ENCODE measurements at regions not wholly inside any gene's neighbourhood (a gene's known extent, or its start where the extent isn't known, plus 50 kb on each side); places are given as distances from the start of the nearest gene placed in this dataset.

GRCh38 chr1:21365036-21365435, 74.8 kb upstream of the ECE1 start:
- intact Hi-C loops (cut with micrococcal nuclease) = no loop called here
- no peak overlapping the region for H3K27ac Mint-ChIP-seq
- DNase-seq (ENCODE audit: low spot score) = no peak
- H3K4me1 Mint-ChIP-seq (ENCODE audit: low read depth) = peaks cover 9% of the 10 kb centered on the region
- no peaks in the 10 kb centered on the region for H3K27me3 Mint-ChIP-seq (ENCODE audit: insufficient read depth)
- no peaks in the 10 kb centered on the region for H3K9me3 Mint-ChIP-seq
- H3K4me3 Mint-ChIP-seq = no peak overlapping the region
- no peaks in the 10 kb centered on the region for H3K36me3 Mint-ChIP-seq (ENCODE audit: low read depth)

GRCh38 chr1:21362096-21362495, 71.8 kb upstream of the ECE1 start:
- no peak for DNase-seq (ENCODE audit: low spot score)
- Mint-ChIP-seq H3K4me3 (no peak overlapping the region), H3K9me3 (no peaks in the 10 kb centered on the region), H3K36me3 (ENCODE audit: low read depth) (no peaks in the 10 kb centered on the region), H3K27ac (no peak overlapping the region), H3K4me1 (ENCODE audit: low read depth) (no peaks in the 10 kb centered on the region), H3K27me3 (ENCODE audit: insufficient read depth) (peaks cover 7% of the 10 kb centered on the region)
- intact Hi-C loops (cut with micrococcal nuclease) = loop anchor here (2.0 kb wide), 1 partner anchor 37 kb away; no protein-coding TSS in a partner anchor

- Mint-ChIP-seq H3K36me3 (ENCODE audit: low read depth) (no peaks in the 10 kb centered on the region), H3K9me3 (no peaks in the 10 kb centered on the region), H3K27me3 (ENCODE audit: insufficient read depth) (peaks cover 8% of the 10 kb centered on the region), H3K4me1 (ENCODE audit: low read depth) (peaks cover under 1% of the 10 kb centered on the region), H3K4me3 (no peak overlapping the region), H3K27ac (no peak overlapping the region)
- DNase-seq (ENCODE audit: low spot score) = no peak
- intact Hi-C loops (cut with micrococcal nuclease) = no loop called here
These were observed 71.2 kb upstream of the ECE1 start for GRCh38 chr1:21361506-21361905.

GRCh38 chr1:21357161-21357560, 66.9 kb upstream of the ECE1 start:
- Mint-ChIP-seq H3K27me3 (ENCODE audit: insufficient read depth) (peaks cover 11% of the 10 kb centered on the region), H3K27ac (no peak overlapping the region), H3K4me3 (no peak overlapping the region), H3K36me3 (ENCODE audit: low read depth) (no peaks in the 10 kb centered on the region), H3K4me1 (ENCODE audit: low read depth) (peaks cover 10% of the 10 kb centered on the region), H3K9me3 (no peaks in the 10 kb centered on the region)
- no peak for DNase-seq (ENCODE audit: low spot score)
- intact Hi-C loops (cut with micrococcal nuclease) = no loop called here

DNA sequence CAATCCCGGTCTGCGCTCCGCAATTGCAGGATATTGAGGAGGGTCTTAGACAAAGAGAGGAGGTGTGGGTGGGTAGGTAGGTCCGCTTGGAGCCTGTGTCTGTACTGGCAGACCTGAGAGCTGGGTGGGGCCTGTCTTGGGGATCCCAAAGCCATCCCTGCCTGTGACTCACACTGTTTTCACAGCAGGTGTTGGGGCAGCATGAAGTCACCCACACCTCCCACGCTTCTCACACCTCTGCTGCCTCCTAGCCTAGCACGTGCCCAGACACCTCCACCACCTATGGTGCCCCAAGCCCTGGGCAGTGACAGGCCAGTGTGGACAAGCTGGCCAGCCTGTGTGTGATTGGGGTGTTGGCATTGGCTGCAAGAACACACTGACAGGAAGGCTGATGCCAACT, 65.7 kb upstream of the ECE1 start:
- Mint-ChIP-seq H3K36me3 (ENCODE audit: low read depth) (no peaks in the 10 kb centered on the region), H3K27me3 (ENCODE audit: insufficient read depth) (peaks cover 13% of the 10 kb centered on the region)

GRCh38 chr1:21352586-21352985, 62.3 kb upstream of the ECE1 start:
- peaks cover 10% of the 10 kb centered on the region for H3K4me1 Mint-ChIP-seq (ENCODE audit: low read depth)
- H3K27ac Mint-ChIP-seq = no peak overlapping the region
- DNase-seq (ENCODE audit: low spot score) = no peak
- H3K36me3 Mint-ChIP-seq (ENCODE audit: low read depth) = no peaks in the 10 kb centered on the region
- no peak overlapping the region for H3K4me3 Mint-ChIP-seq
- H3K9me3 Mint-ChIP-seq = no peaks in the 10 kb centered on the region
- peaks cover 8% of the 10 kb centered on the region for H3K27me3 Mint-ChIP-seq (ENCODE audit: insufficient read depth)
- intact Hi-C loops (cut with micrococcal nuclease) = no loop called here

More for the DNA sequence above, 65.7 kb upstream of the ECE1 start:
- Mint-ChIP-seq H3K4me3 (no peak overlapping the region), H3K27ac (no peak overlapping the region), H3K9me3 (no peaks in the 10 kb centered on the region), H3K4me1 (ENCODE audit: low read depth) (peaks cover 10% of the 10 kb centered on the region)
- intact Hi-C loops (cut with micrococcal nuclease) = no loop called here
- DNase-seq (ENCODE audit: low spot score) = no peak

GRCh38 chr1:21351901-21352300, 61.6 kb upstream of the ECE1 start:
- Mint-ChIP-seq H3K27me3 (ENCODE audit: insufficient read depth) (peaks cover 5% of the 10 kb centered on the region), H3K4me3 (no peak overlapping the region), H3K27ac (no peak overlapping the region), H3K9me3 (no peaks in the 10 kb centered on the region), H3K36me3 (ENCODE audit: low read depth) (no peaks in the 10 kb centered on the region), H3K4me1 (ENCODE audit: low read depth) (peaks cover 10% of the 10 kb centered on the region)
- DNase-seq (ENCODE audit: low spot score) = no peak
- intact Hi-C loops (cut with micrococcal nuclease) = no loop called here

DNA sequence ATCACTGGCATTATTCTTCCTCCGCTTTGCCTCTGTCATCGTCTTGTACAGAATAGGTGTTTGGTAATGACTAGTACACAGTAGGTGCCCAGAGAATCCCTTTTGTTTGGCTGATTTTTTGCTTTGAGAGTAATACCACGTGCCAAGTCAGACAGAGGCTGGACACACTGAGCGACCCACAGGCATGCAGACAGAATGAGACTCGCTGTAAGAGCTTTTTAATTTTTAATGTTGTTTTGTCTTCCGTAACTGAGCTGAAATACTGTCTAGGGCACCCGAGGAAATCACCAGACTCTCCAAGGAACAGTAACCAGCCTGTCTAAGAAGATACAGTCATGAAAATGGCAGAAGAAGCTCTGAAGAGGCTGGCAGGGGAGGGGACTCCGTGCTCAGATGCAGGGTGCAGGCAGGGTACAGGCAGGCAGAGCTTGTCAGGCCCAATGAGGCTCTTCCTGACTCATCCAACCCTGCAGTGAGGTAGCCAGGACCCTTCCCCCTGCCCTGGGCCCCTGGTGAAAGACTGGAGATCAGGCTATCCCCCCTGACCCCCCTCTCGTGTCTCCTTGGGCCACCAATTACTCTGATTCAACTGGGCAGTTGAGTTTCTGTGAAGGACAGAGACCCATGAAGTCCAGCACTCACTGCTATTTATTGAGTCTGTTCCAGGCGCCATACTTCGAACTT, 60.1 kb upstream of the ECE1 start:
- Mint-ChIP-seq H3K4me3 (no peak overlapping the region), H3K27ac (no peak overlapping the region), H3K9me3 (no peaks in the 10 kb centered on the region), H3K36me3 (ENCODE audit: low read depth) (no peaks in the 10 kb centered on the region), H3K27me3 (ENCODE audit: insufficient read depth) (peaks cover 5% of the 10 kb centered on the region), H3K4me1 (ENCODE audit: low read depth) (no peaks in the 10 kb centered on the region)
- DNase-seq (ENCODE audit: low spot score) = no peak
- intact Hi-C loops (cut with micrococcal nuclease) = no loop called here

GRCh38 chr1:21349693-21350092, 59.4 kb upstream of the ECE1 start:
- Mint-ChIP-seq H3K36me3 (ENCODE audit: low read depth) (no peaks in the 10 kb centered on the region), H3K4me1 (ENCODE audit: low read depth) (no peaks in the 10 kb centered on the region), H3K27ac (no peak overlapping the region), H3K4me3 (no peak overlapping the region), H3K9me3 (no peaks in the 10 kb centered on the region), H3K27me3 (ENCODE audit: insufficient read depth) (peaks cover 5% of the 10 kb centered on the region)
- intact Hi-C loops (cut with micrococcal nuclease) = loop anchor here (5.0 kb wide), 1 partner anchor 417 kb away; no protein-coding TSS in a partner anchor
- DNase-seq (ENCODE audit: low spot score) = no peak

DNA sequence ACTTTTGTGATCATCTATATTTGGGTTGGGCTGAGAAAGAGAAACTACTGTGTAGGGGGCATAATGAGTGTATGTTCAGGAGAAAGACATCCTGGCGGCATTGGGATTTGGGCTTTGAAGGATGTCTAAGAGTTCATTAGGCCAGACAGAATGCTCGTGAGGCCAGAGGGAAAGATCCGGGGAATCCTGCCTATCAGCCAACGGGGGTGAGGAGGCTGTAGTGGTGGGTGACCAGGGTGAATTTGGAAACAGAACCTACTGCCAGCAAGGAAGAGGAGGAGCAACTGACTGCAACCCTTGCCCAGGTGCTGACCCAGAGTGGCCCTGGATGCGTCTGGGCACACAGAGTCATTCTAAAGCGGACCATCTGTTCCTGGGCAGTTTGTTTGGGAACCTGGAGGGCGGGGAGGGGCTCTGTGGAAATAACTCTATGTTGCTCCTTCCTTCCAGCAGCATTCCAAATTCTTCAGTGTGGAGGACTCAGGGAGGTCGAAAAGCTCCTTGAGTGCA, 56.9 kb upstream of the ECE1 start:
- H3K27me3 Mint-ChIP-seq (ENCODE audit: insufficient read depth) = peaks cover 2% of the 10 kb centered on the region
- H3K4me3 Mint-ChIP-seq = no peak overlapping the region
- intact Hi-C loops (cut with micrococcal nuclease) = loop anchor here (5.0 kb wide), 1 partner anchor 415 kb away; no protein-coding TSS in a partner anchor
- DNase-seq (ENCODE audit: low spot score) = no peak
- no peaks in the 10 kb centered on the region for H3K9me3 Mint-ChIP-seq
- H3K27ac Mint-ChIP-seq = no peak overlapping the region
- H3K36me3 Mint-ChIP-seq (ENCODE audit: low read depth) = peaks cover 11% of the 10 kb centered on the region
- peaks cover 20% of the 10 kb centered on the region for H3K4me1 Mint-ChIP-seq (ENCODE audit: low read depth)

DNA sequence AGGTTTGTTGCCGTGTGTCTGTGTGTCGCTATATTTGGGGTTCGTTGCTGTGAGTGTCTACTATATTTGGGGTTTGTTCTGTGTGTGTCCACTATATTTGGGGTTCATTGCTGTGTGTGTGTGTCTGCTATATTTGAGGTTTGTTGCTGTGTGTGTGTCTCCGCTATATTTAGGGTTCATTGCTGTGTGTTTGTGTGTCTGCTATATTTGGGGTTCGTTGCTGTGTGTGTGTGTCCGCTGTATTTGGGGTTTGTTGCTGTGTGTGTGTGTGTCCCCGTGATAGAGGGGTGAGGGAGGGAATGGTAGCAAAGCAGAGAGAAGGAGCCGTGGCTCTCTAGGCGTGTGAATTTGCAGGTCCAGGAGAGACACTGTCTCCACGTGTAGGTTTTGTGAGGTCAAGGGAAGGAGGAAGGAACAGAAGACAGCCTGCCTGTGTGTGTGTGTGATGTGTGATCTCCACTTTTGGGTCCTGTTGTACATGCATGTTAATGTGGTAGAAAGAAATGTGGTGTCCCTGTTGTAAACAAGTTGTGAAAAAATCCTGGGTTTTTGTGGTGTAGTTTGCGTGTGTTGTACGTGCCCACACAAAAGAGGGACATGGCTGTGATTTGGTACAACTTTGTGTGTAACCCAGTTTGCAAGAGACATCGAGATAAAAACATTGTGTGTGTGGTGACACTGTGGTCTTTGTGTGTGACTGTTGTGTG, 56.3 kb upstream of the ECE1 start:
- no peak for DNase-seq (ENCODE audit: low spot score)

GRCh38 chr1:21344750-21345443, 54.6 kb upstream of the ECE1 start:
- Mint-ChIP-seq H3K4me3 (peak overlapping the region; percentile 97), H3K27me3 (ENCODE audit: insufficient read depth) (no peaks in the 10 kb centered on the region), H3K4me1 (ENCODE audit: low read depth) (peaks cover 37% of the 10 kb centered on the region), H3K27ac (peak overlapping the region; percentile 76), H3K36me3 (ENCODE audit: low read depth) (peaks cover 21% of the 10 kb centered on the region), H3K9me3 (no peaks in the 10 kb centered on the region)
- intact Hi-C loops (cut with micrococcal nuclease) = loop anchor here (2.0 to 5.0 kb wide), 3 partner anchors 413 to 1997 kb away; partner anchors contain the start of genes HNRNPR and SH2D5
- DNase-seq (ENCODE audit: low spot score) = no peak

More for the DNA sequence above, 56.3 kb upstream of the ECE1 start:
- Mint-ChIP-seq H3K4me1 (ENCODE audit: low read depth) (peaks cover 26% of the 10 kb centered on the region), H3K27ac (no peak overlapping the region), H3K4me3 (no peak overlapping the region), H3K36me3 (ENCODE audit: low read depth) (peaks cover 16% of the 10 kb centered on the region), H3K27me3 (ENCODE audit: insufficient read depth) (no peaks in the 10 kb centered on the region), H3K9me3 (no peaks in the 10 kb centered on the region)
- intact Hi-C loops (cut with micrococcal nuclease) = loop anchor here (5.0 kb wide), 1 partner anchor 414 kb away; no protein-coding TSS in a partner anchor

Measured in activated T-helper 1 cell treated with anti-CD3 and anti-CD28 coated beads, Interleukin-12 subunit alpha, Interleukin-12 subunit beta, Interleukin-2, Interleukin-4 antibody, amounts not matched to agents 30 ng/mL and 10 ng/mL and 1 ng/mL, durations not matched to agents 14 hours and 24 hours and 36 hours (primary cell).